Activated naive CD4-positive, alpha-beta T cell treated with anti-CD3 and anti-CD28 coated beads, Interleukin-2, amount 50 U/mL, for 16 hours (primary cell): ENCODE measurements at regions not wholly inside any gene's neighbourhood (a gene's known extent, or its start where the extent isn't known, plus 50 kb on each side); places are given as distances from the start of the nearest gene placed in this dataset.
"Not testable (repeated sequence)": the region's sequence is repeated elsewhere in the genome, so short reads cannot be mapped to it uniquely, and the experiment has no call there.

ENCODE experiments used
- DNase-seq: peaks from one replicate; pipeline ENCODE4 v3.0.0-alpha.2; 2020

GRCh38 chr3:48101301-48101650 lies 85.1 kb upstream of the MAP4 start:
- not testable (repeated sequence) for DNase-seq

- no peak for DNase-seq
Observed at GRCh38 chr3:48092270-48092669, 76.1 kb upstream of the MAP4 start.

GRCh38 chr3:48090166-48090939 lies 74.1 kb upstream of the MAP4 start:
- DNase-seq: no peak

- DNase-seq: peak; percentile 97
Observed at GRCh38 chr3:48088749-48089466, 72.7 kb upstream of the MAP4 start.

- DNase-seq: peak; percentile 17
Observed at GRCh38 chr3:48088056-48088748, 72.0 kb upstream of the MAP4 start.

GRCh38 chr3:48086705-48087104 lies 70.5 kb upstream of the MAP4 start:
- DNase-seq: no peak

- DNase-seq: no peak
Observed at GRCh38 chr3:48084929-48085328, 68.7 kb upstream of the MAP4 start.

GRCh38 chr3:48084170-48084569 lies 68.0 kb upstream of the MAP4 start:
- DNase-seq: no peak

- DNase-seq: no peak
Observed at GRCh38 chr3:48082580-48083184, 66.5 kb upstream of the MAP4 start.

- DNase-seq: no peak
Observed at GRCh38 chr3:48077815-48078214, 61.6 kb upstream of the MAP4 start.

- no peak for DNase-seq
Observed at GRCh38 chr3:48070030-48070429, 53.8 kb upstream of the MAP4 start.

GRCh38 chr3:48069339-48069738 lies 53.1 kb upstream of the MAP4 start:
- DNase-seq: no peak

- DNase-seq: no peak
Observed at GRCh38 chr3:48068886-48069285, 52.7 kb upstream of the MAP4 start.

- not testable (repeated sequence) for DNase-seq
Observed at GRCh38 chr3:48068320-48068719, 52.1 kb upstream of the MAP4 start.

GRCh38 chr3:48067271-48067670 lies 51.1 kb upstream of the MAP4 start:
- no peak for DNase-seq
